Ovary (tissue), 3 donors: ENCODE measurements at regions not wholly inside any gene's neighbourhood (a gene's known extent, or its start where the extent isn't known, plus 50 kb on each side); places are given as distances from the start of the nearest gene placed in this dataset.

ENCODE experiments used
- EP300 ChIP-seq: sonication (generic); formaldehyde crosslinking; IDR thresholded peaks from one replicate; pipeline ENCODE4 v1.6.1; 2017; ENCODE audit warnings: antibody characterized with exemption
- POLR2A ChIP-seq: fragments of 450-650 bp; IDR thresholded peaks from one replicate; pipeline ENCODE4 v1.6.1; 2017; ENCODE audit warnings: antibody characterized with exemption, mild to moderate bottlenecking, moderate library complexity
- TF ChIP-seq, protein P1 (sequence below), 3 donors: fragments of 450-650 bp in 2 of 3; fragments of 200-600 bp in 1 of 3; IDR thresholded peaks; one replicate each; pipeline versions ENCODE4 v1.5.1 to v1.8.0; 2016 to 2022; ENCODE audit warnings: antibody characterized with exemption in 3 of 3, mild to moderate bottlenecking in 1 of 3
- donor health status: DM: no; HTN: no; CAD: no.

DNA sequence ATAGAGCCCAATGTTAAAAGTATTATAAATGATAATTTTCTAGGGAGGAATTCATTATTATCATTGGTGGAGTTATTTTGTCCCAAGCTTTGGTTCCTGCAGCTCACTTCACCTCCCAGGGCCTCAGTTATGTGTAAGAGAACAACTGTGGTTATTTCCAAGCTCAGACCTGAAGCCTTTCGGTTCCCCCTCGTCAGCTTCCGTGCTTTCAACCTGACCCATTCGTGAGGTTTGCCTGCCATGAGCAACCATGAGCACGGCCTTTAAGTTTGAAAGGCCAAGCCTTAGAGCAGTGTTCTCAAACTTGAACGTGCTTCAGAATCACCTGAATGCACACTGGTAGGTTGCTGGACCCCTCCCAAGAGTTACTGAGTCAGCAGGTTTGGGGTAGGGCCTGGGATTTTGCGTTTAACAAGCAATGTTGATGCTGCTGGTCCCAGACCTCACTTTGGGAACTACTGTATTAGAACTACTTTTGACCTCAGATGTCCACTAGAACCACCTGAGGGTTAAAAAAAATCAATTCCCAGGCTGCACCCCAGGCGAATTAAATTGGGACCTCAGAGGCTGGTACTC lies 133.0 kb upstream of the PRMT8 start:
- TF ChIP-seq, protein P1, sequence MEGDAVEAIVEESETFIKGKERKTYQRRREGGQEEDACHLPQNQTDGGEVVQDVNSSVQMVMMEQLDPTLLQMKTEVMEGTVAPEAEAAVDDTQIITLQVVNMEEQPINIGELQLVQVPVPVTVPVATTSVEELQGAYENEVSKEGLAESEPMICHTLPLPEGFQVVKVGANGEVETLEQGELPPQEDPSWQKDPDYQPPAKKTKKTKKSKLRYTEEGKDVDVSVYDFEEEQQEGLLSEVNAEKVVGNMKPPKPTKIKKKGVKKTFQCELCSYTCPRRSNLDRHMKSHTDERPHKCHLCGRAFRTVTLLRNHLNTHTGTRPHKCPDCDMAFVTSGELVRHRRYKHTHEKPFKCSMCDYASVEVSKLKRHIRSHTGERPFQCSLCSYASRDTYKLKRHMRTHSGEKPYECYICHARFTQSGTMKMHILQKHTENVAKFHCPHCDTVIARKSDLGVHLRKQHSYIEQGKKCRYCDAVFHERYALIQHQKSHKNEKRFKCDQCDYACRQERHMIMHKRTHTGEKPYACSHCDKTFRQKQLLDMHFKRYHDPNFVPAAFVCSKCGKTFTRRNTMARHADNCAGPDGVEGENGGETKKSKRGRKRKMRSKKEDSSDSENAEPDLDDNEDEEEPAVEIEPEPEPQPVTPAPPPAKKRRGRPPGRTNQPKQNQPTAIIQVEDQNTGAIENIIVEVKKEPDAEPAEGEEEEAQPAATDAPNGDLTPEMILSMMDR (IDR thresholded peaks at IDR 0.05), result no peak
- TF ChIP-seq POLR2A (no peak), EP300 (no peak)
